ENCODE measurements at regions not wholly inside any gene's neighbourhood (a gene's known extent, or its start where the extent isn't known, plus 50 kb on each side); places are given as distances from the start of the nearest gene placed in this dataset.
A peak's percentile ranks its signal among the peaks of the same experiment; 100 is the strongest.
"Not testable (repeated sequence)": the region's sequence is repeated elsewhere in the genome, so short reads cannot be mapped to it uniquely, and the experiment has no call there.

DNA sequence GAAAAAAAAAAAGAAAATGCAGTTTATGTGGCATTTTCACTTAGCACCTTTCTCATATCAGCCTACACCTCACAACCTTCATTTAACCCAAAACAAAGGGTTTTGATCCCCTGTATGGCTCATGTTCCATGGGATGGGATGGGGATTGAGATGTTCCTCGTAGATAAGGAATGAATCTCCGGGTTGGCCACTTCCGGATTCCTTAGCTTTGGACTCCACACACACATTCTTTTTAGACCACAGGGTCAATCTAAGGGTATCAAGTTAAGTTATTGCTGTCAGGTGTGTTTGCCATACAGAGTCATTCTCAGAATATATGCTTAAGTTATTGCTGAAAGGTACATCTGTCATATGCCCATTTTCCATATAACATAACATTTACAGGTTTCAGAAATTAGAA lies 301.4 kb upstream of the TGFBR2 start:
- DNase-seq: no peak

DNA sequence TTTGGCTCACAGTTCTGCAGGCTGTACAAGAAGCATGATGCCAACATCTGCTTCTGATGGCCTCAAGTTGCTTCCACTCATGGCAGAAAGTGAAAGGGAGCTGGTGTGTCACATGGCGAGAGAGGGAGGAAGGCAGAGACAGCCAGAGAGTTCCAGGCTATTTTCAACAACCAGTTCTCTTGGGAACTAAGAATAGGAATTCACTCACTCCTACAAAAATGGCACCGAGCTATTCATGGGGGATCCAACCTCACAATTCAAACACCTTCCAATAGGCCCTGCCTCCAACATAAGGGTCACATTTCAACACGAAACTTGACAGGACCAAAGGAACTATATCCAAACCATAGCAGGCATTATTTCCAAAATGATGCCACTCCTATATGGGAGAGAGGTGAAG lies 299.5 kb upstream of the TGFBR2 start:
- DNase-seq: no peak

DNA sequence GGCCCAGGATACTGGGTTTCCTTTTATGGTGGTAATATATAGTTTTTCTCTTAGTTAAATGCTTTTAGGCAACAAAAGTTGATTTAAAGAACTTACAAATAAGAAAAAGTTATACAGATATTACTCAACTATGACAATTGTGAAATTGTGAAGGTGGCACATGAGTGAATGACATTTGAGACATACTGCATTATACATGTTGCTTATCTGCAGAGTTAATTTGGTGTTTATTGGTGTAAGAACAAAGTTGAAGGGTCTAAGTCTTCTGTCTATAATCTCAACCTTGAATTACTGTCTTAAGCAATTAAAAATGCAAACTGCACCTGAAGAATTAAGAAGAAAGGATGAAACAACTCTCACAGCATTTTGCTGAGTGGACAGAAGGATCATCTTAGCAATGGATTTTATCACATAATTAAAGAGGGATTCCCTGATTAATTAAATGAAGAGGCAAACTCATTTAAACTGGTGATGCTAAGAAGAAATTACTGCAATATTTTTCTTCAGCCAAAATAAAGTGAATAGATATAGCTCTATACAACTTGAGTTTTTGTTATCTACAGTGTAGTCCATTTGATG lies 298.9 kb upstream of the TGFBR2 start:
- no peak for DNase-seq

DNA sequence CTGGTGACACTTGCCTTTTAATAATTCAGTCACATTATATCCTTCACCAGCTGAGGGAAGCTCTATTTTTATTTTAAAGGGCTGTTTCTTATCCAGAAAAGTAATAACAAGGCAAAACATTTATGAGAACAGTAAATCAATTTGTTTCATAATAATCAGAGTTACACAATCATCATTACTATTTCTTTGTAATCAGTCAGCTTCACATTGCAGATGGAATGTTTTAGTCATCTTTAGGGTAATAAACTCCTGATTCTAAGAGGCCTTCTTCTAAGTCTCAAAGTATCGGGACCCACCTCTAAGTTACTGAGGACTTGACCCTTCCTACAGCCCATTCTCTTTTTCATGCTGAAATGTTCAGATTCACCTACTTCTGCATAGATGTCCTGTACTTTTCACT lies 298.3 kb upstream of the TGFBR2 start:
- DNase-seq: no peak

DNA sequence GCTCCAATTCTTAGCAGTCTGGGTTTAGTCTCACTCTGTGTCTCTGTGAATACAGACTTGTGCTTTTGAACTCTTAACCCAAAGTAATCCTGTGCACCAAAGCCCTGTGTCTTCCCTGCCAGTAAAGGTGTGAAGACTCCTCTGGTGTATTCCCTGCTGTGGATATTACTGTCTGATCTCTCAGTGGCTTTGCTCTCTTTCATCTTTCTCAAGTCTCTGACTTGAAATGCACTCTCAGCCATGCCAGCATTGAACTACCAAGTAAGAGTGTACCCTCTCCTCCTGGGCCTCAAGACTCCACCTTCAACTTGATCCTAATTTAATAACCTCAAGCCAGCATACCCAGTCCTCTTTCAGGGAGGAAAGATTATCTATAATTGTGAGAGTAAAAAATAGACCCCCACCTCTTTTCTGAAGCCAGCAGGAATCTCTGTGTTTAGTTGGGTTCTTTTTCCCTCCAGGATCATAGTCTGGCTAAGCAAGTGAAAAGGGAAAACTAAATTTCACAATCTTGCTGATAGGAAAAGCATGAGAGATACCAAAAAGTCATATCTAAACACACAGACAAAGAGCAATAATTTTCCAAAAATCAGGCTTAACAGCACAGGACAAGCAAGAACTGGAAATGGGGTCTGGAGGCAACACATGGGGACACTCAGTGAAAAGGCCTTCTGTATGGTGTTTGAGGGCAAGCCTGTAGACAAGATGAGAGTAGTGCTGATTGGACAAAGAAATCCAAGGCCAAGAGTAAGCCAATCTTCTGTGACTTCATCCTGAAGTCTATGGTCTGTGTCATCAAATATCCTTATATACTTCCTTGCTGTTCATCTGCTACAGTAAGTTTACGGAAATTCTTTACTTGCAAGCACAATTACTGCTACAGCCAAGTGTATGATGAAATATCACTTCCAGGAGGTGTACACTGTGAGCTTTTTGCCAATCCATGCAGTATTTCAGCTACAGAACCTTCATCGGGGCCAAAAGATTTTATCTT lies 296.1 kb upstream of the TGFBR2 start:
- no peak for DNase-seq

DNA sequence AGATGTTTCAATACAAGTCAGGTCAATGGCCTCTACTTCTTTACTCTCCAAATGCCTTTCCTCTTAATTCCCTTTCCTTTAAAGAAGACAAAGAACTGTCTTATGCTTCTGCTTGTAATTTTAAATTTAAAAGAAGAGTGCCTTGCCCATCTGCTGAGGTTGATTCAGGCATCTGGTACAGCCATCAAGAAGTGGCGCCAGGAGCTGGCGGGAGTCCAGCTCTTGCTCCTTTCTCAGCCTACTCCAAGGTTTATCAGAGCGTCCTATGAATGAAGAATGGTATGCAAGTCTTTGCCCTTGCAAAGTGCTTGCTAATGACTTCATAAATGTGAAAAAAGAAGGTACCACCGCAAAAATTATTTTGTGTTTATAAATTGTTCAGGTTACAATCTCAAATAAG lies 294.6 kb upstream of the TGFBR2 start:
- DNase-seq: peak; percentile 70

DNA sequence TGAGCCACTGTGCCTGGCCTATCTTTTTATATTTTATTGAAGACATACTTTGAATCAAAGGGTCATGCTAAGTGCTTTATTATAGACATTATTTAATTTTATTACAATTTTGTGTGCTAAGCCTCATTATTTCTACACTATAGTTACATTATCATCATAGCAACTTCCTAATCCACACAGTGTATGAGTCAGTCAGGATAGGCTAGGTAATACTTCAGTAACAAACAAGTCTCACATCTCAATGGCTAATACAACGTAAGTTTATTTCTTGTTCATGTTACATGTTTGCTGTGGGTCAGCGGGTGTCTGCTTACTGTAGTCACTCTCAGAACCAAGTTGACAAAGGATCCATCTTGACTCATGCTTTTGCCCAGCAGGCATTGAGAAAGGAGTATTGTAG lies 292.6 kb upstream of the TGFBR2 start:
- DNase-seq: no peak

DNA sequence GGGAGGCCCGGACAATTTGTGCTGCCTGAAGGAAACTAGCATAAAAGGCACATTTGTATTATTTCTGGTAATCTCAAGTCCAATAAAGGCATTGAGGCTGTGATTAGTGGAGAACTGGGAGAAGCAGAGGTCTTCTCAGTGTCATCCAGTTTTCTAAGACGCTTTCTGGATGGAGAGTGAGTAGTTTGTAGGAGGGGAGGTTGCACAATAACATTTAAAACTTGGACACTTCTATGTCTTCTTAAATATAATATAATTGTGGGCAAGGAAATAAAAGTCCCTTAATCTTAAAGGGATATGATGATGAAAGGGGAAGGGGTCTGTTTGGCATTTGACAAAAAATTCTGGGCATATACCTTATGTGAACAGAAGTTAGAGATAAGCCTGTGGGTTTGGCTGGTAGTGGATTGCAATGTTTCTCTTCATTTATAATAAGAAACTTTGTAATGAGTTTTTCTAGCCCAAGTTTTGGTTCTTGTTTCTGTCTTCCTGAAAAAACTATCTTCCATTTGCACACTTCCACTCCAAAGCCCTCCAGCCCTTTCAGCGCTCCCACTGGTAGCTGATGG lies 291.6 kb upstream of the TGFBR2 start:
- no peak for DNase-seq

DNA sequence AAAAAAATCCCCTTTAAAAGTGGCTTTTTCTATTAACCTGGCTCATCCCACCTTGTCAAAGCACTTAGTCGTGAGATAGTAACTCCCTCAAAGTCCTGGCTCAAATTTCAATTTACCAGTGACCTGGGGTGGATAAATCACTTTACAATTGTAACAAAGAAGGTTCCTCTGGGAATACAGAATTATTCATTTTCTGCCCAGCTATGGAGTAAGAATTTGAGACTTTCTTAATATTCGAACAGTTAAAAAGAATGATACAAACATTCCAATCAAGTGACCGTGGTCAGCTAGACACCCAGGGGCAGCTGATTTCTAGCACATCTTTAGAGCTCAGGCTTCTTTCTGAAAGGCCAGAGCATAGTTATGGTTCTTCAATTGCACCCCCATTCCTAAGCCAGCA lies 291.0 kb upstream of the TGFBR2 start:
- no peak for DNase-seq

DNA sequence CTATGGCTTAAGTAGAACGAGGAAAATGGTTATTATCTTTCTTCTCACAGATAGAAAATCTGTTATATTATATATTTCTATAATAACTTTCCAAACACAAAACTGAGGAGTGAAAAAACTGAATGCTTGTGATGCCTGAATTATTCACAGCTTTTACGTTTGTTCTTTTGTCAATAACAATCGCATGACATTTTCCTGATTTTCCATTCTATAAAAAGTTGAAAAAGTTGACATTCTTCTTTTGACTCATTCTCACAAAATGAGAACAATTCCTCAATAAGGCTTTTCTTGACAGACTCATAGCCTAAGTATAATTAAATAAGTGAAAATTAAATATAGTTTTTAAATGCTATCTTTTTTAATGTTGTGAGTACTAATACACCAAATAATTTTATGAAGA lies 288.8 kb upstream of the TGFBR2 start:
- no peak for DNase-seq

DNA sequence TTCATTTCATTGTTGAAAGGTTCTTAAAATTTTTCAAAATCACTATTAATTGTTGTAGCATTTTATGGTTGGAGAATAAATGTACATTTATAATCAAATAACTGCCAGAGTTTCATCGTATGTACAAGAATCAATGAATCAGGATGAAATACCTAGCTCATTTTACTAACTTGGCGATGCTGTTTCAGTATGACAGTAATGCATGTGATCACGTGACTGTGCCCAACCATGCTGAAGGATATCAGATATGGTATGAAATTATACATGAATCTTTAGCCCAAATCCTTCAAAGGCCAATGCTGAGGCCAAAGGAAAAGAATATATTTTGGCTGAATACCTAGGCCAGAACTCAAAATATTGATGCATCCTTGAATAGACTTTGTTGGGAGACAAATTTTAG lies 288.3 kb upstream of the TGFBR2 start:
- DNase-seq: no peak

DNA sequence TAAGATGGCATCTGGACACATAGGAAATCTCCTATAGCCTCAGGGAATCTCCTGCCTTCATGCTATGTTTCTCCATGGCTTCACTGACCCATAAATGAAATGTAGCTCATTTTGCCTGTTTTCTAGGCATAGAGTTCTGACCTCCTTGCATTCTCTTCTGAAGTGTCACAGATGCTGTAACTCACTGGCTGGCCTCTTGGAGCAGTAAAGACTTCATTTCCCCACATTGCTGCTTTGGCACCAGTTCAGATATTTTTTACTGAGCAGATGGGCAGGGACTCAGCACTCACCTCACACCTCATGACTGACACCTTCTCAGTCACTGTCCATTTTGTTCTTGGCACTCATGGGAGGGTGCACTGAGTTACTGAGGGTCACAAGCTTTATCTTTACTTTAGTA lies 286.7 kb upstream of the TGFBR2 start:
- peak; percentile 76 for DNase-seq

DNA sequence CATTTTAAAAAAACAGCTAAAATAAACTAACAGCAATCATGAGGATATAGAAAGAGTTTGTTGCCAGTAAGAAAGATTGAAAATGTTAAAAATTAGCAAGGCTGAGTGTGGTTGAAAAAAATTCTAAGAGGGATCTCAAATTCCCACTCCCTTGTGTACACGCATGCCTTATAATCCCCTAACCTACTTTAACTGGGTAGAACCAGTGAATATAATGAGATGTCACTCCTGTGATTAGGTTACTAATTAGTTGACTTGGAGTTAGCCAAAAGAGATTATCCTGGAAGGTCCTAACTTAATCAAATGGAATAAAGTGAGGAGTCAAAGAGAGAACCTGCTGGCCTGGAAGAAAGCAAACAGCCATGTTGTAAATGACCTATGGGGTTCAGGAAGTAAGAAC lies 286.0 kb upstream of the TGFBR2 start:
- DNase-seq: no peak

DNA sequence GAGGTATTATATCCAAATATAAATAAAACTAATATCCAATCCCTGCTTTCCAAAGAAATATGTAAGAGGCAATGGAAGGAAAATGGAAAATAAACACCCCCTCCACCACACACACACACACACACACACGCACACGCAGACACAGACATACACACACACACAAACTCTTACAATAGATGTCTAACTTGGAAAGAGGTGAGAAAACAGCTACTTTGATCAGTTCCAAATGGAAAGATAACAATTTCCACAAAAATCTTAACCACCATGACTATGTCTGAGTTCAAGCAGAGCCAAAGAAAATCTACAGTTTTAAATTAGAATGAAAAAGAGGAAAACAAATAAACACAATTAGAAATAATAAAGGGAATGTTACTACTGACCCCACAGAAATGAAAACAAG lies 285.3 kb upstream of the TGFBR2 start:
- no peak for DNase-seq

DNA sequence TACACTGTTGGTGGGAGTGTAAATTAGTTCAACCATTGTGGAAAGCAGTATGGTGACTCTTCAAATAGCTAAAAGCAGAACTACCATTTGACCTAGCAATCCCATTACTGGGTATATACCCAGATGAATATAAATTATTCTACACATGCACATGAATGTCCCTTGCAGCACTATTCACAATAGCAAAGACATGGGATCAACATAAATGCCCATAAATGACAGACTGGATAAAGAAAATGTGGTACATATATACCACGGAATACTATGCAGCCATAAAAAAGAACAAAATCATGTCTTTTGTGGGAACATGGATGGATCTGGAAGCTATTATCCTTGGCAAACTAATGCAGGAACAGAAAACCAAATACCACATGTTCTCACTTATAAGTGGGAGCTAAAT lies 282.8 kb upstream of the TGFBR2 start:
- not testable (repeated sequence) for DNase-seq

DNA sequence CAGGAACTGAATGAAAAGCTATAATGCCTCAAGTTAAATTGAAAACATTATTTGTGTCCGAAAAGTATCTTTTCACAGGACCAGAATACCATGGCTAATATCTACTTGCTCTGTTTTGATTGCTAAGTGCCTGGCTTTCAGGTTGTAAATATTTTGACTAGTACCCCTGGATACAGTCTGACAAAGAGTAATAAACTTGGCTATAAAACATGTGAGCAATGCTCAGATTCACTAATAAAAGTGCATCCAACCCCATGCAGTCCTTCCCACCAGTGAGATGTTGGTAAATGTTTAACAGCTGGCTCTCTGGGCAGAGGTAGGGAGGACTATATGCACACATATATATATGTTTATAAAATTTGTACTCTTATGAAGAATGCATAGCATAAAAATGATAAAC lies 281.8 kb upstream of the TGFBR2 start:
- no peak for DNase-seq

DNA sequence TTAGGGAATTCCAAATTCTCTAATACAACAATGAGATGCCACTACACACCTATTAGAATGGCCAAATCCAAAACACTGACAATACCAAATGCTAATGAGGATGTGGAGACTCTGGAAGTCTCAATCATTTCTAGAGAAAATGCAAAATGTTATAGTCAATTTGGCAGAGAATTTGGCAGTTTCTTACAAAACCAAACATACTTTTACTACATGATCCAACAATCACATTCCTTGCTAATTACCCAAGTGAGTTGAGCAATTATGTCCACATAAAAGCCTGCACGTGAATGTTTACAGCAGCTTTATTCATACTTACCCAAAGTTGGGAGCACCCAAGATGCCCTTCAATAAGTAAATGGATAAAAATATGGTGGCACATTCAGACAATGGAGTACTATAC lies 278.4 kb upstream of the TGFBR2 start:
- not testable (repeated sequence) for DNase-seq

DNA sequence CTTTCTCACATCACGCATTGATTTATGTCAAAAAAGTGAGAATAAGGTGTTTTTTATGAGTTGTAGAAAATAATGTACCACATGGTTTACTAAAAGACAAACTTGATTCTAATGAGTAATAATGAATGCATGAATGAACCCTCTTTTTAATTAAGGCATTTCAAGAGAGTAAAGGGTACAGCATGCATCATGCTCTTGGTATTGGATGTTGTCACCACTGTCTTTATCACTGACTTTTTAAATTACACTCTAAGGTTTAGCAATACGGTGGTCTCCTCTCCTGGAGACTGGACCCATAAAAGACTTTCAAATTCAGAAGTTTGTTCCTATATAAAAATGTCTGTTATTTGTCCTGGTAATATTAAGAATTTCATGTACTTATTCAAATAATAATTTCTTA lies 277.5 kb upstream of the TGFBR2 start:
- not testable (repeated sequence) for DNase-seq

DNA sequence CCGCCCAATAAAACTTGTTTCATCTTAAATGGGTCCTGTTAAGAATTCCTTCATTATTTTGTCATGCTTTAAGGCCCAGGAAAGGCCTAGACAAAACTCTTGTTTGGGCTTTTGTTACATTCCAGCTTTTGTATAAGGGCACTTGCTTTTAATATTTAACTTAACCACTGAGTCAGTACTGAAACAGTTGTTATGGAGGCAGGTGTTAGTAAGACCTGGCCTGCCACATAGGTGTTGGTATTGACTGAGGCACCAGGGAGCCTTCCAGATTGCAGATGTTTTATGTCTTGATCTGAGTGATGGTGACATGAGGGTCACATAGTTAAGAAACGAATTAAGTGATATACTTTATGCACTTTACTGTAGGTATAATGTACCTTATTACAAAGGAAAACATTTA lies 274.9 kb upstream of the TGFBR2 start:
- no peak for DNase-seq

DNA sequence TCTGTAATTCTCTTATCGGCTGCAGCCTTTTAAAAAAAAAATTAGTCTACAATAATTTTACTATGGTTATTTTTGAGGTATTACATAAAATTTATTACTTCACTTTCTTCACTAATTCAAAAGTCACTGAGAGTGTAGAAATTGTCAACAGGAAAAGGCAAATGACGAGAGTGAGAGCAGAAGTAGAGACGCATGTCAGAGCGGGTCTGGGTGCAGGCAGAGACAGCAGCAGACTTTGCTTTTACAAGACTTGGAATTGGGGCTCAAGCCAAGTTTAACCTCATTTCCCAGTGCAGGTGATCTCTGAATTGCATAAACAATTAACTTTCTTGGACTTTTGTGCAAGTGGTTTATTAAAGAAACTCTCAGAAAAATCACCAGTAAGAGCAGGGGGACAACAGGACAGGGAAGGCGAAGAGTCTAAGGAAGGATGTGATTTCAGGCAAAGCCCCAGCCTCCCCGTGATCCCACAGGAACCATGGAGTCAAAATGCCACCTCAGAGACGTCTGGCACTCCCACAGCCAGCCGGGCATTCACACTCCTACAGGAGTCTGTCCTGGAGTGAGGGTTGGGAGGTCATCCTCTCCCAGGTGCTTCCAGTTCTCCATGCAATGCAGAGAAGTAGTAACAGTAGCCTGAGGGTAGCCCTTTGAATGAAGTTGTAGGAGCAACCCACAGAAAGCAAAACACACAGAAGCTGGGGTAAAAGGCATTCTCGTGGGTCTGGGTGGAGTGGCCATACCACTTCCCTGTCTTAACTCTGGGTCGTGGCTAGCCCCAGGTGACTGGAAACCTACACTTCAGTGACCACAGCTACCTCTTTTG lies 274.0 kb upstream of the TGFBR2 start:
- no peak for DNase-seq

DNA sequence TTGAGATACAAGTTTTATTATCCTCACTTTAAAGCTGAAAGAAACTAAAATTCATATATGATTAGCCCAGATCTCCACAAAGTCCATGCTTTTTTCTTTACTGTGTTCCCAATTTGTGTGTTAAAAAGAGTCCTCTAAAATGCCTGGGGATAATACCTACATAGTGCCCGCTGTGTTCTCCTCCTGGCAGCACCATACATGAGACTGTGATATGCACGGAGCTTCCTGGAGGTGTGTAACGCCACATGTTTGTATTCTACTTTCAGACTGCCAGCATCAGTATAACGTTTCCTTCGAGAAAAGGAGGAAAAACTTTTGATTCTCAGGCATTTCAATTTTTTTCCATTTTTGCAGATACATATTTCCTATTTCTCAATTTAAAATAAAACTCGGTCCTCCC lies 273.3 kb upstream of the TGFBR2 start:
- no peak for DNase-seq

DNA sequence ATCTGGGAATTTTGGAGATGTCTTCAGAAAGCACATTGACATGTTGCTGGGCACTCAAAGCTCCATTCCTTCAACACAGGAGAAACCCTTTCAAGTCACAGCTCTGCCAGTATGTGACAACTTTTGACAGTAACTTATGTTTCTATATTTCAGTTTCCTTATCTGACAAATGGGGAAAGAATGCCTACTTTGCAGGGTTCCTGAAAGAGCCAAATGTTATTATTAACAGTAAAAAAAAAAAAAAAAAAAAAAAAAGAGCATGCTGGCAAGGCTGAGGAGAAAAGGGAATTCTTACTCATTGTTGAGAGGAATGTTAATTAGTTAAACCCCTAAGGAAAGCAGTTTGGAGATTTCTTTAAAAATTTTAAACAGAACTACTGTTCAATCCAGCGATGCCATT lies 272.5 kb upstream of the TGFBR2 start:
- DNase-seq: no peak

DNA sequence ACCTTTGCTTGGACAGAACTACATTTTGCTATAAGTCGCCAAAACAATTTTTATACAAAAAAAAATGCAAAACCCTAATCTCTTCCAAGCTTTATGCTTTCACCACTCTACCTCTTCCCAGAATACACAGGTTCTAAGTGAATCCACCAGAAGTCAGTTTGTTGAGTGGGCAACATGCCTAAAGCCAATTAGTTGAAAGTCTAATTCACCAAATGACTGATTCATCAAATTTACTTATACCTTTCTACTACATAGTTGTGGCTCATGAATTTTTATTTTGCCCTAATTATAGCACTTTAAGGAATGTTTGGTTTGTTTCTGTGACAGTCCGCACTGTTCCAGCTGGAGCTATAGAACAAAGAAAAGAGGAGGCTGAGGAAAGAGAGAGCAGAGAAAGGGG lies 265.9 kb upstream of the TGFBR2 start:
- no peak for DNase-seq

Measured in NCI-H2171 treated with DMSO at 0.1 percent for 48 hours (cell line).